ENCODE measurements at regions not wholly inside any gene's neighbourhood (a gene's known extent, or its start where the extent isn't known, plus 50 kb on each side); places are given as distances from the start of the nearest gene placed in this dataset.
"Not testable (repeated sequence)": the region's sequence is repeated elsewhere in the genome, so short reads cannot be mapped to it uniquely, and the experiment has no call there.

GRCh38 chr4:38534344-38535045, 129.5 kb upstream of the KLF3 start:
- in situ Hi-C loops (cut with HindIII; ENCODE audit: extremely low pct_ligation_motif_present, low pct_unique_long_range_greater_than_20kb): no loop called here
- Histone ChIP-seq H3K27ac (ENCODE audit: extremely low read length, insufficient read depth, low read length) (no peak overlapping the region), H3K4me2 (ENCODE audit: low read depth, low read length) (no peak overlapping the region), H3K4me1 (ENCODE audit: insufficient read depth, low read length) (peaks cover 33% of the 10 kb centered on the region), H3K36me3 (replicated peaks in 1 of 2; ENCODE audit: control insufficient read depth in 1 of 2, insufficient read depth in 2 of 2, low read length in 2 of 2) (no peaks in the 10 kb centered on the region), H3K79me2 (ENCODE audit: insufficient read depth, low read length) (no peaks in the 10 kb centered on the region), H3K4me3 (replicated peaks in 1 of 3; ENCODE audit: insufficient read depth in 1 of 3, low read depth in 2 of 3, low read length in 3 of 3) (no peak overlapping the region), H3K27me3 (ENCODE audit: control insufficient read depth in 1 of 2, insufficient read depth in 2 of 2, low read length in 2 of 2) (peaks cover 0 to 3% of the 10 kb centered on the region in 2 experiments; a peak in 1 of 5 replicates), H2AFZ (ENCODE audit: low read length) (no peak overlapping the region), H3K9ac (ENCODE audit: insufficient read depth, low read depth, low read length) (no peak overlapping the region), H4K20me1 (ENCODE audit: insufficient read depth, low read length) (no peaks in the 10 kb centered on the region), H3K9me3 (ENCODE audit: low read length) (no peaks in the 10 kb centered on the region)
- FAIRE-seq (no peak), DNase-seq (ENCODE audit: low spot score) (no peak), ATAC-seq (no peak)
- BruUV-seq (replicated peaks): no TSS peak
- WGBS (ENCODE audit: low lambda C conversion rate): 15% methylated on average over 3 of the region's 3 CpGs
- CTCF ChIA-PET (ENCODE audit: low intra/inter-chr PET ratio, low total read pairs): no interaction called here
- POLR2A ChIA-PET: no interaction called here
- intact Hi-C loops (cut with micrococcal nuclease; ENCODE audit: unreplicated experiment): no loop called here
- TF ChIP-seq ZNF329 (CRISPR knock-in tag; IDR thresholded peaks at IDR 0.05; ENCODE audit: low read depth): peak; percentile 96
- TF ChIP-seq KLF16 (CRISPR knock-in tag; IDR thresholded peaks at IDR 0.05): no peak

GRCh38 chr4:38535071-38535470, 128.9 kb upstream of the KLF3 start:
- in situ Hi-C loops (cut with HindIII; ENCODE audit: extremely low pct_ligation_motif_present, low pct_unique_long_range_greater_than_20kb); H3K79me2 ChIP-seq (ENCODE audit: insufficient read depth, low read length); FAIRE-seq; H3K4me2 ChIP-seq (ENCODE audit: low read depth, low read length); BruUV-seq (replicated peaks); ATAC-seq; H3K27ac ChIP-seq (ENCODE audit: extremely low read length, insufficient read depth, low read length); DNase-seq (ENCODE audit: low spot score); H4K20me1 ChIP-seq (ENCODE audit: insufficient read depth, low read length); POLR2A ChIA-PET; H3K9me3 ChIP-seq (ENCODE audit: low read length); H3K4me3 ChIP-seq (replicated peaks in 1 of 3; ENCODE audit: insufficient read depth in 1 of 3, low read depth in 2 of 3, low read length in 3 of 3); CTCF ChIA-PET (ENCODE audit: low intra/inter-chr PET ratio, low total read pairs); H3K36me3 ChIP-seq (replicated peaks in 1 of 2; ENCODE audit: control insufficient read depth in 1 of 2, insufficient read depth in 2 of 2, low read length in 2 of 2); H3K9ac ChIP-seq (ENCODE audit: insufficient read depth, low read depth, low read length); intact Hi-C loops (cut with micrococcal nuclease; ENCODE audit: unreplicated experiment); H2AFZ ChIP-seq (ENCODE audit: low read length); H3K27me3 ChIP-seq (ENCODE audit: control insufficient read depth in 1 of 2, insufficient read depth in 2 of 2, low read length in 2 of 2): not testable (repeated sequence)
- peaks cover 28% of the 10 kb centered on the region; the same call in 1 of the 2 replicates for H3K4me1 ChIP-seq (ENCODE audit: insufficient read depth, low read length)
- 38% methylated on average over 1 of the region's 1 CpG for WGBS (ENCODE audit: low lambda C conversion rate)
